ENCODE measurements at regions not wholly inside any gene's neighbourhood (a gene's known extent, or its start where the extent isn't known, plus 50 kb on each side); places are given as distances from the start of the nearest gene placed in this dataset.

DNA sequence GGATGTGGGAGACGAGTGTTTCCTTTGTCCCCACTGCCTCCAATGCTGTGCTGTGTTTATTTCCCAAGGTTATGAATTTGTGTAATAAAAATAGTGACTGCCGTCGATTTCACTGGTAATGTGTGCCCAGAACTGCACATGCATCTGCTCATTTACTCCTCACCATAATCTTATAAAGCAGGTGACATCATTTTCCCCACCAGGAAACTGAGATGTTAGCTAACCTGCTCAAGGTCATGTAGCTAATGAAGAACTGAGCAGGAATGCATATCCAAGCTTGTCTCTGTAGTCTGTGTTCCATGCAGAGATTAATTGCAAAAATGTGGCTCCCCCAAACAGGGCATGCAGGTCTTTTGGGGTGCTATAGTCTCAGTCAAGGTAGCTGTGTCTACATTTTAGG lies 224.4 kb downstream of the TENT4A start:
- H3K4me3 ChIP-seq (ENCODE audit: low read length in 3 of 3) = no peak overlapping the region
- H3K27ac ChIP-seq (ENCODE audit: low read depth, low read length) = no peak overlapping the region
- H3K9me3 ChIP-seq (ENCODE audit: control insufficient read depth in 3 of 3, low read length in 3 of 3) = no peaks in the 10 kb centered on the region
- H3K9ac ChIP-seq (ENCODE audit: low read depth in 1 of 3, low read length in 3 of 3) = no peak overlapping the region
- H3K4me1 ChIP-seq (ENCODE audit: control insufficient read depth in 3 of 3, insufficient read depth in 3 of 3, low read length in 3 of 3) = peaks cover 0 to 6% (median 4%) of the 10 kb centered on the region in 3 donors
- peaks cover 0 to 3% (median 3%) of the 10 kb centered on the region in 3 donors for H3K27me3 ChIP-seq (ENCODE audit: control insufficient read depth in 3 of 3, insufficient read depth in 3 of 3, low read length in 3 of 3)
- no peaks in the 10 kb centered on the region for H3K36me3 ChIP-seq (ENCODE audit: control insufficient read depth in 3 of 3, insufficient read depth in 3 of 3, low read length in 3 of 3)

DNA sequence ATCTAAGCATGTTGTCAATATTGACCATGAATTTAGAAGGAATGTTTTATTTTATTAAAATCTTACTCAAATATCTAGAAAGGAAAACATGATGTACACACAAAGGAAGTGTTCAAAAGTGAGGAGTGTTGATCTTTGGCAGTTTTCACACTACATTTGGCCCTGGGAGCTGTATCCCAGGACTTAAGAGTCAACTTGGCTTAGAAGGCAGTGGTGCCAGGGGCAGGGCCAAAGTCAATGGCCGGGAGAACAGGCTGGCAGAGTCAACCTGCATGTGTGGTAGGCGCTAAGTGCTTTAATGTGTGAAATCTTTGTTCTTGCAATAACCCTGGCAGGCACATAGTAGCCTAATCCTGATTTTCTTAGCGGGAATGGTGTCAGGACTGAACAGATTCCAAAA lies 228.4 kb downstream of the TENT4A start:
- Histone ChIP-seq H3K36me3 (ENCODE audit: control insufficient read depth in 3 of 3, insufficient read depth in 3 of 3, low read length in 3 of 3) (no peaks in the 10 kb centered on the region), H3K9me3 (ENCODE audit: control insufficient read depth in 3 of 3, low read length in 3 of 3) (no peaks in the 10 kb centered on the region), H3K27ac (ENCODE audit: low read depth, low read length) (no peak overlapping the region), H3K4me3 (ENCODE audit: low read length in 3 of 3) (no peak overlapping the region), H3K9ac (ENCODE audit: low read depth in 1 of 3, low read length in 3 of 3) (no peak overlapping the region), H3K4me1 (ENCODE audit: control insufficient read depth in 3 of 3, insufficient read depth in 3 of 3, low read length in 3 of 3) (peaks cover 0 to 6% (median 4%) of the 10 kb centered on the region in 3 donors), H3K27me3 (ENCODE audit: control insufficient read depth in 3 of 3, insufficient read depth in 3 of 3, low read length in 3 of 3) (no peaks in the 10 kb centered on the region)

GRCh38 chr5:6943197-6944112 lies 230.2 kb downstream of the TENT4A start:
- Histone ChIP-seq H3K9me3 (ENCODE audit: control insufficient read depth in 3 of 3, low read length in 3 of 3) (no peaks in the 10 kb centered on the region), H3K27ac (ENCODE audit: low read depth, low read length) (no peak overlapping the region), H3K9ac (ENCODE audit: low read depth in 1 of 3, low read length in 3 of 3) (no peak overlapping the region), H3K4me1 (ENCODE audit: control insufficient read depth in 3 of 3, insufficient read depth in 3 of 3, low read length in 3 of 3) (no peaks in the 10 kb centered on the region), H3K4me3 (ENCODE audit: low read length in 3 of 3) (no peak overlapping the region), H3K27me3 (ENCODE audit: control insufficient read depth in 3 of 3, insufficient read depth in 3 of 3, low read length in 3 of 3) (no peaks in the 10 kb centered on the region), H3K36me3 (ENCODE audit: control insufficient read depth in 3 of 3, insufficient read depth in 3 of 3, low read length in 3 of 3) (no peaks in the 10 kb centered on the region)

DNA sequence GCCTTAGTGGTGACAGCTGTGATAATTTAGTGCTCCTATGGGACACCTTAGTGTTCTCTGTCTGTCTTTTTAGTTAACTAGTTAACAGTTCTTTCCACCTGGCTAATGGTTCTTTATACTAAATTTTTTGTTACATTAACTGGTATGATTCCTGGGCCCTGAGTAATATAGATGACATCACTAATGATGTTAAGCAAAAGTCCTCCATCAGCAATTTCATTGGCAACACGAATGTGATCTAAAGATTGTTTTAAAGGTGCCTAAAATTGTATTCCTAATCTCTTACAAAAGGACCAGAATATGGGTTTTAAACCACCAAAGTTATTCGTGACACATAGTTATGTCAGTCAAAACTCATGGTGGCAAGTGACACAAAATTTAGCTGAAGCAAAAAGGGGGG lies 235.3 kb downstream of the TENT4A start:
- Histone ChIP-seq H3K9ac (ENCODE audit: low read depth in 1 of 3, low read length in 3 of 3) (no peak overlapping the region), H3K4me3 (ENCODE audit: low read length in 3 of 3) (no peak overlapping the region), H3K27me3 (ENCODE audit: control insufficient read depth in 3 of 3, insufficient read depth in 3 of 3, low read length in 3 of 3) (no peaks in the 10 kb centered on the region), H3K9me3 (ENCODE audit: control insufficient read depth in 3 of 3, low read length in 3 of 3) (no peaks in the 10 kb centered on the region), H3K27ac (ENCODE audit: low read depth, low read length) (no peak overlapping the region), H3K36me3 (ENCODE audit: control insufficient read depth in 3 of 3, insufficient read depth in 3 of 3, low read length in 3 of 3) (no peaks in the 10 kb centered on the region), H3K4me1 (ENCODE audit: control insufficient read depth in 3 of 3, insufficient read depth in 3 of 3, low read length in 3 of 3) (no peaks in the 10 kb centered on the region)

DNA sequence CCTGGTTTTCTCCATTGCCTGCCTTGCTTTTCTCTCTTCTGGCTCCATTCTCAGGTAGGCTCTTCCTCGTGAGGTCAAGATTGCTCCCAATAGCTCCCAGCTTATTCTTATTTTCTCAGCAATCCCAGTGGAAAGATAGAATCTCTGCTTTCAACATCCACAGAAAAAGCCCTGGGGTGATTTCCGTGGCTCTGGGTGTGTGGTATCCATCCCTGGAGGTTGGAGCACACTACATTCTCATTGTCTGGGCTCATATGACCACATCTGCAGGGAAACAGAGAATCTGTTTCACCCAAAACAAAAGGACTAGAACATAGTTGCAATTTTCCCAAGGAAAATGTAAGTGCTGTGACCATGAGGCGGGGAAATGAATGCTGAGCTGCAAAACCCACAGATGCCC lies 236.0 kb downstream of the TENT4A start:
- Histone ChIP-seq H3K27ac (ENCODE audit: low read depth, low read length) (no peak overlapping the region), H3K4me1 (ENCODE audit: control insufficient read depth in 3 of 3, insufficient read depth in 3 of 3, low read length in 3 of 3) (no peaks in the 10 kb centered on the region), H3K9ac (ENCODE audit: low read depth in 1 of 3, low read length in 3 of 3) (no peak overlapping the region), H3K4me3 (ENCODE audit: low read length in 3 of 3) (no peak overlapping the region), H3K36me3 (ENCODE audit: control insufficient read depth in 3 of 3, insufficient read depth in 3 of 3, low read length in 3 of 3) (no peaks in the 10 kb centered on the region), H3K27me3 (ENCODE audit: control insufficient read depth in 3 of 3, insufficient read depth in 3 of 3, low read length in 3 of 3) (no peaks in the 10 kb centered on the region), H3K9me3 (ENCODE audit: control insufficient read depth in 3 of 3, low read length in 3 of 3) (no peaks in the 10 kb centered on the region)

- no peak overlapping the region for H3K4me3 ChIP-seq (ENCODE audit: low read length in 3 of 3)
- H3K36me3 ChIP-seq (ENCODE audit: control insufficient read depth in 3 of 3, insufficient read depth in 3 of 3, low read length in 3 of 3) = no peaks in the 10 kb centered on the region
- no peak overlapping the region for H3K9ac ChIP-seq (ENCODE audit: low read depth in 1 of 3, low read length in 3 of 3)
- H3K4me1 ChIP-seq (ENCODE audit: control insufficient read depth in 3 of 3, insufficient read depth in 3 of 3, low read length in 3 of 3) = no peaks in the 10 kb centered on the region
- no peak overlapping the region for H3K27ac ChIP-seq (ENCODE audit: low read depth, low read length)
- H3K9me3 ChIP-seq (ENCODE audit: control insufficient read depth in 3 of 3, low read length in 3 of 3) = no peaks in the 10 kb centered on the region
- H3K27me3 ChIP-seq (ENCODE audit: control insufficient read depth in 3 of 3, insufficient read depth in 3 of 3, low read length in 3 of 3) = no peaks in the 10 kb centered on the region
These were observed 237.0 kb downstream of the TENT4A start for GRCh38 chr5:6950250-6950649.

DNA sequence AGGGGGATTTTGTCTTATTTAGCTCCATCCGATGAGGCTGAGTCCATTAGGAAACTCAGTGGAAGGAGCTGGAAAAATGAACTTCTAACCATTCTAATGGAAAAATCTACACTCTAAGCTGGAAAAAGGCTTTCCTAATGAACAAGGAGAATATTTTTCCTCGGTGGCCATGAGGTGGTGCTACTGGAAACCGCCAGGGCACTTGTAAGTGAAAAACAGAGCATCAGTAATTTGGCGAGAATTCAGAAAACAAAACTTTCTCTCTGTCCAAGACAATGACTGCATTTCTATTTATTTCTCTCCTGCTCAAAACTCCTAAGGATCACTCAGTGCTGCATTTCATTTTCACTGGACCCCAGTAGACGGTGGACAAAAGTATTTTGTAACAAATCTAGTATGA lies 237.6 kb downstream of the TENT4A start:
- Histone ChIP-seq H3K9me3 (ENCODE audit: control insufficient read depth in 3 of 3, low read length in 3 of 3) (no peaks in the 10 kb centered on the region), H3K27me3 (ENCODE audit: control insufficient read depth in 3 of 3, insufficient read depth in 3 of 3, low read length in 3 of 3) (no peaks in the 10 kb centered on the region), H3K9ac (ENCODE audit: low read depth in 1 of 3, low read length in 3 of 3) (no peak overlapping the region), H3K27ac (ENCODE audit: low read depth, low read length) (no peak overlapping the region), H3K4me3 (ENCODE audit: low read length in 3 of 3) (no peak overlapping the region), H3K36me3 (ENCODE audit: control insufficient read depth in 3 of 3, insufficient read depth in 3 of 3, low read length in 3 of 3) (no peaks in the 10 kb centered on the region), H3K4me1 (ENCODE audit: control insufficient read depth in 3 of 3, insufficient read depth in 3 of 3, low read length in 3 of 3) (no peaks in the 10 kb centered on the region)

GRCh38 chr5:6961123-6961522 lies 247.9 kb downstream of the TENT4A start:
- Histone ChIP-seq H3K27me3 (ENCODE audit: control insufficient read depth in 3 of 3, insufficient read depth in 3 of 3, low read length in 3 of 3) (no peaks in the 10 kb centered on the region), H3K27ac (ENCODE audit: low read depth, low read length) (no peak overlapping the region), H3K9ac (ENCODE audit: low read depth in 1 of 3, low read length in 3 of 3) (no peak overlapping the region), H3K36me3 (ENCODE audit: control insufficient read depth in 3 of 3, insufficient read depth in 3 of 3, low read length in 3 of 3) (no peaks in the 10 kb centered on the region), H3K4me3 (ENCODE audit: low read length in 3 of 3) (no peak overlapping the region), H3K9me3 (ENCODE audit: control insufficient read depth in 3 of 3, low read length in 3 of 3) (no peaks in the 10 kb centered on the region), H3K4me1 (ENCODE audit: control insufficient read depth in 3 of 3, insufficient read depth in 3 of 3, low read length in 3 of 3) (no peaks in the 10 kb centered on the region)

DNA sequence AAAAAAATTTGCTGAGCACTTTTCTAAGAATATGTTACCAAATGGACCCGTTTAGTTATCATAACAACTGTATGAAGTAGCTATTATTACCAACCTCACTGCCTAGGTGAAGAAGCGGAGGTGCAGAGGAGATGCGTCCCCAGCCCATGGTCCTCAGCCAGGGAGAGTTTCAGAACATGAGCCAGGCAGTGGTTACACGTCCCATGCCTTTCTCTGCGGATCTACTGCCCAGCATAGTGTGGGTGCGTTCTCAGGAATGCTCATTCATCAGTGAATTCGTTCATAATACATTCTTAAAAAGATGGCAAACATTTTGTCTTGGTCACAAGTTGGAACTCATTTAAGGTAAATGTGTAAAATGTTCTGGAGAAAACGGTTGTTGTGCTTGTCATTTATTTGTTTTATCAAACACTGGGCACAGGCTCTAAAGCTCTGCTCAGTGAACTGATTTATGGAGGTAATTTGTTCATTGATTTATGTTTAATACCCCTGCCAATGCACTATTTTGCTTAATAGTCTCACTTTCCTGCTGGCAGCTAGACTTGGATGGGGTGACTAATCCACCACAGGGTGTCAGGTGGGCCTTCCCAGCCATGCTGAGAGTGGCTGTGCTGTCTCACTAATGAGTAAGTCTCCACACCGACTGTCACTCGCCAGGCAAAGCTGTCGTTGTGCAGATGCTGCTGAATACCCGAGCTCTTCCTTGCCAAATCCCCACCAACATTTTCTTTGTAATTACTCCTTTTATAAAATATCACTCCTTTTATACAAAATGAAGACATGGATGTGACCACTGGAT lies 248.8 kb downstream of the TENT4A start:
- H3K4me3 ChIP-seq (ENCODE audit: low read length in 3 of 3) = no peak overlapping the region
- H3K27me3 ChIP-seq (ENCODE audit: control insufficient read depth in 3 of 3, insufficient read depth in 3 of 3, low read length in 3 of 3) = no peaks in the 10 kb centered on the region
- no peaks in the 10 kb centered on the region for H3K36me3 ChIP-seq (ENCODE audit: control insufficient read depth in 3 of 3, insufficient read depth in 3 of 3, low read length in 3 of 3)
- no peaks in the 10 kb centered on the region for H3K9me3 ChIP-seq (ENCODE audit: control insufficient read depth in 3 of 3, low read length in 3 of 3)
- H3K9ac ChIP-seq (ENCODE audit: low read depth in 1 of 3, low read length in 3 of 3) = no peak overlapping the region
- H3K4me1 ChIP-seq (ENCODE audit: control insufficient read depth in 3 of 3, insufficient read depth in 3 of 3, low read length in 3 of 3) = no peaks in the 10 kb centered on the region
- H3K27ac ChIP-seq (ENCODE audit: low read depth, low read length) = no peak overlapping the region

DNA sequence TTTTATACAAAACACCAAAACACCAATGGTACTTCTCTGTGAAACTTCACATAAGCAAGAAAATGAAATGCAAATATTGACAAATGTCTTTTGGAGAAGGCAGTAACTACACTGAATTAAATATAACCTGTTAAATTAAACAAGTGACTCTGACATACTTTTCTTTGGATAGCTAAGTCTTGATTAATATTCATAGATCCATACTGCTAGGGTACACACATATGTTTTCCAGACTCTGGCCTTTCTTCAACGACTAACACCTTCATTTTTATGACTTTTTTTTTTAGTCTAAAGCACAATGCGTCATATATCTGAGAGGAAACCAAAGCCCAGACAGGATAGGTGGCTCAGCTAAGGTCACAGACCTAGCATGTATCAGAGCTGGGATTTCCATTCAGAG lies 263.7 kb downstream of the TENT4A start:
- Histone ChIP-seq H3K9ac (ENCODE audit: low read depth in 1 of 3, low read length in 3 of 3) (no peak overlapping the region), H3K4me1 (ENCODE audit: control insufficient read depth in 3 of 3, insufficient read depth in 3 of 3, low read length in 3 of 3) (no peaks in the 10 kb centered on the region), H3K27me3 (ENCODE audit: control insufficient read depth in 3 of 3, insufficient read depth in 3 of 3, low read length in 3 of 3) (no peaks in the 10 kb centered on the region), H3K4me3 (ENCODE audit: low read length in 3 of 3) (no peak overlapping the region), H3K27ac (ENCODE audit: low read depth, low read length) (no peak overlapping the region), H3K9me3 (ENCODE audit: control insufficient read depth in 3 of 3, low read length in 3 of 3) (peaks cover 0 to 2% (median 0%) of the 10 kb centered on the region in 3 donors), H3K36me3 (ENCODE audit: control insufficient read depth in 3 of 3, insufficient read depth in 3 of 3, low read length in 3 of 3) (no peaks in the 10 kb centered on the region)

Measured in skeletal muscle tissue (tissue), 3 donors.